ENCODE measurements at regions not wholly inside any gene's neighbourhood (a gene's known extent, or its start where the extent isn't known, plus 50 kb on each side); places are given as distances from the start of the nearest gene placed in this dataset.

DNA sequence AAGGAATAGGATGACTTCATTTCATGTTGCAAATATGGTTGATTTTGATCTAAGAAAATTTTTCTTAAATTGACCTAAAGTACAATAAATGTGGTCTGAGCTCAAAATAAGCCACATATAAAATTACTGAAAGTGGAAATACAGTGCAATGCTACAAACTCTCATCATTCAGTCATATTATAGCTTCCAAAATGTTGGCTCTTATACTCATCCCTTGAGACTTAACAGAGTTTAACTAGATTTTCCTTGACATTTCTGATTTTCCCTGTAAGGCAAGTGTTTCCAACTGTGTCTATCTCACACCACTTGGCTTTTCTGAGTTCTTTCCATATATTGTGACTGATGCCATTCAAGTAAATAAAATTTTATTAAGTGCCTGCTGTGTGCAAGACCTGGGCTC is 123.7 kb upstream of the NTF3 start:
- TF ChIP-seq, protein P1, sequence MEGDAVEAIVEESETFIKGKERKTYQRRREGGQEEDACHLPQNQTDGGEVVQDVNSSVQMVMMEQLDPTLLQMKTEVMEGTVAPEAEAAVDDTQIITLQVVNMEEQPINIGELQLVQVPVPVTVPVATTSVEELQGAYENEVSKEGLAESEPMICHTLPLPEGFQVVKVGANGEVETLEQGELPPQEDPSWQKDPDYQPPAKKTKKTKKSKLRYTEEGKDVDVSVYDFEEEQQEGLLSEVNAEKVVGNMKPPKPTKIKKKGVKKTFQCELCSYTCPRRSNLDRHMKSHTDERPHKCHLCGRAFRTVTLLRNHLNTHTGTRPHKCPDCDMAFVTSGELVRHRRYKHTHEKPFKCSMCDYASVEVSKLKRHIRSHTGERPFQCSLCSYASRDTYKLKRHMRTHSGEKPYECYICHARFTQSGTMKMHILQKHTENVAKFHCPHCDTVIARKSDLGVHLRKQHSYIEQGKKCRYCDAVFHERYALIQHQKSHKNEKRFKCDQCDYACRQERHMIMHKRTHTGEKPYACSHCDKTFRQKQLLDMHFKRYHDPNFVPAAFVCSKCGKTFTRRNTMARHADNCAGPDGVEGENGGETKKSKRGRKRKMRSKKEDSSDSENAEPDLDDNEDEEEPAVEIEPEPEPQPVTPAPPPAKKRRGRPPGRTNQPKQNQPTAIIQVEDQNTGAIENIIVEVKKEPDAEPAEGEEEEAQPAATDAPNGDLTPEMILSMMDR (IDR thresholded peaks at IDR 0.05): no peak
- Histone ChIP-seq H3K9me3 (ENCODE audit: control insufficient read depth in 1 of 2, insufficient read depth in 1 of 2, low read length in 2 of 2) (peaks cover 0 to 3% of the 10 kb centered on the region in 2 experiments), H3K36me3 (ENCODE audit: insufficient read depth, low read length) (no peaks in the 10 kb centered on the region), H3K27me3 (ENCODE audit: control insufficient read depth in 1 of 2, insufficient read depth in 2 of 2, low read length in 2 of 2) (no peaks in the 10 kb centered on the region), H3K4me3 (ENCODE audit: low read length) (no peak overlapping the region), H3K4me1 (ENCODE audit: insufficient read depth, low read length) (no peaks in the 10 kb centered on the region), H3K27ac (ENCODE audit: low read depth in 1 of 2, low read length in 2 of 2) (no peak overlapping the region)
- intact Hi-C loops (cut with DNase I, micrococcal nuclease): no loop called here
- DNase-seq (no peak), ATAC-seq (ENCODE audit: poor library complexity) (no peak)
- no peaks in the 10 kb centered on the region for H3K4me1 Mint-ChIP-seq (ENCODE audit: low read depth)
- no peaks in the 10 kb centered on the region for H3K36me3 Mint-ChIP-seq (ENCODE audit: low read depth)
- H3K4me3 Mint-ChIP-seq: no peak overlapping the region
- POLR2A ChIA-PET: no interaction called here
- H3K27ac Mint-ChIP-seq: no peak overlapping the region
- H3K9me3 Mint-ChIP-seq: no peaks in the 10 kb centered on the region
- no peaks in the 10 kb centered on the region for H3K27me3 Mint-ChIP-seq
- CTCF ChIA-PET: no interaction called here

DNA sequence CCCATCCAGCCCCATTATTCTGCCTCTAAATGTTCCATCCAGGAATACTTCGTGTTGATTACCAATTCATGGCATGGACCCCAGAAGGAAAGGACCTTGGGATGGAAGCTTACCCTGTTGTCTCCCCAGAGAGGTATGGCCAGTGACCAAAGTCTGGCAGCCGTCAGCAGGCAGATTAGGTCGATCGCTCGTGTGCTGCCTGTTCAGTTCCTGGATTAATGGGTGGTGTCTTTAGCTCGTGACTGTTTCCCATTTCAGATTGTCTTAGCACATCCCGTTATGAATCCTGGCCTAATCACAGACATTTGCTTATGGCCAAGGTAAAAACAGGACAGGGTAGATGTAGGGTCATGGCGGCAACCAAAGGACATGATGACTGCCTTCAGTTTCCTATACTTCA is 122.9 kb upstream of the NTF3 start:
- TF ChIP-seq, protein P1 (IDR thresholded peaks at IDR 0.05): no peak
- Histone ChIP-seq H3K27ac (ENCODE audit: low read depth in 1 of 2, low read length in 2 of 2) (no peak overlapping the region), H3K4me1 (ENCODE audit: insufficient read depth, low read length) (no peaks in the 10 kb centered on the region), H3K4me3 (ENCODE audit: low read length) (no peak overlapping the region), H3K9me3 (ENCODE audit: control insufficient read depth in 1 of 2, insufficient read depth in 1 of 2, low read length in 2 of 2) (peaks cover 0 to 6% of the 10 kb centered on the region in 2 experiments), H3K27me3 (ENCODE audit: control insufficient read depth in 1 of 2, insufficient read depth in 2 of 2, low read length in 2 of 2) (no peaks in the 10 kb centered on the region), H3K36me3 (ENCODE audit: insufficient read depth, low read length) (no peaks in the 10 kb centered on the region)
- CTCF ChIA-PET: no interaction called here
- DNase-seq (no peak), ATAC-seq (ENCODE audit: poor library complexity) (no peak)
- Mint-ChIP-seq H3K9me3 (no peaks in the 10 kb centered on the region), H3K36me3 (ENCODE audit: low read depth) (no peaks in the 10 kb centered on the region), H3K27ac (no peak overlapping the region), H3K4me3 (no peak overlapping the region), H3K4me1 (ENCODE audit: low read depth) (no peaks in the 10 kb centered on the region), H3K27me3 (no peaks in the 10 kb centered on the region)
- POLR2A ChIA-PET: no interaction called here
- intact Hi-C loops (cut with DNase I, micrococcal nuclease): no loop called here

DNA sequence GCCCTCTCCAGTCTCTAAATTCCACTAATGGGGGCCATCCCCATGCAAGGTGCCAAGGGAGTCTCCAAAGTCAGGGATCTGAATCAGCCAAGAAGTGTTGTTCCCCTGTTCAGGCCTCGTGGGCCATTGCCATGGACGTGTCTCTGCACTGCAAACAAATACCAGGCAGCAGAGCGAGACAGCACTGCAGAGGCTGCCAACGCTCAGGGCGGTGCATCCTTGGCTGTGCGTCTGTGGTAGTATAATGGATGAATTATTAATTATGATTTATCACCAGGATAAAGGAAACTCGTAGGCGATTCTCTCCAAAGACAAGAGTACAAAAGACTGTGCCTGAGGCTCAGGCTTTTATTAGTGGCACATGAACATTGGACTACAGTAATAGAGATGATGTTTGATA is 122.3 kb upstream of the NTF3 start:
- no peaks in the 10 kb centered on the region for H3K36me3 Mint-ChIP-seq (ENCODE audit: low read depth)
- no peaks in the 10 kb centered on the region for H3K27me3 Mint-ChIP-seq
- Histone ChIP-seq H3K27me3 (ENCODE audit: control insufficient read depth in 1 of 2, insufficient read depth in 2 of 2, low read length in 2 of 2) (no peaks in the 10 kb centered on the region), H3K9me3 (ENCODE audit: control insufficient read depth in 1 of 2, insufficient read depth in 1 of 2, low read length in 2 of 2) (peaks cover 4 to 6% of the 10 kb centered on the region in 2 experiments), H3K4me3 (ENCODE audit: low read length) (no peak overlapping the region), H3K27ac (ENCODE audit: low read depth in 1 of 2, low read length in 2 of 2) (no peak overlapping the region), H3K36me3 (ENCODE audit: insufficient read depth, low read length) (no peaks in the 10 kb centered on the region), H3K4me1 (ENCODE audit: insufficient read depth, low read length) (no peaks in the 10 kb centered on the region)
- no peak for DNase-seq
- ChIA-PET CTCF (no interaction called here), POLR2A (no interaction called here)
- no peak for ATAC-seq (ENCODE audit: poor library complexity)
- H3K27ac Mint-ChIP-seq: no peak overlapping the region
- no peaks in the 10 kb centered on the region for H3K4me1 Mint-ChIP-seq (ENCODE audit: low read depth)
- no peak overlapping the region for H3K4me3 Mint-ChIP-seq
- intact Hi-C loops (cut with DNase I, micrococcal nuclease): no loop called here
- H3K9me3 Mint-ChIP-seq: peaks cover 2% of the 10 kb centered on the region
- TF ChIP-seq, protein P1 (IDR thresholded peaks at IDR 0.05): no peak

Measured in CD4-positive, alpha-beta T cell (primary cell).